PC-9 (cell line): ENCODE measurements at regions not wholly inside any gene's neighbourhood (a gene's known extent, or its start where the extent isn't known, plus 50 kb on each side); places are given as distances from the start of the nearest gene placed in this dataset.

ENCODE experiments used
- EZH2 ChIP-seq: fragments of 200-600 bp; sonication (generic); IDR thresholded peaks from 2 replicates; pipeline ENCODE4 v1.8.0; 2017; ENCODE audit warnings: antibody characterized with exemption, low read depth
- TF ChIP-seq, protein P1 (sequence below): fragments of 200-600 bp; sonication (generic); conservative IDR thresholded peaks from 2 replicates; pipeline ENCODE4 v1.6.1; 2017; ENCODE audit warnings: mixed run types, antibody characterized with exemption, mild to moderate bottlenecking, moderate library complexity

GRCh38 chr22:25419247-25420113, 145.0 kb upstream of the GRK3 start:
- TF ChIP-seq, protein P1, sequence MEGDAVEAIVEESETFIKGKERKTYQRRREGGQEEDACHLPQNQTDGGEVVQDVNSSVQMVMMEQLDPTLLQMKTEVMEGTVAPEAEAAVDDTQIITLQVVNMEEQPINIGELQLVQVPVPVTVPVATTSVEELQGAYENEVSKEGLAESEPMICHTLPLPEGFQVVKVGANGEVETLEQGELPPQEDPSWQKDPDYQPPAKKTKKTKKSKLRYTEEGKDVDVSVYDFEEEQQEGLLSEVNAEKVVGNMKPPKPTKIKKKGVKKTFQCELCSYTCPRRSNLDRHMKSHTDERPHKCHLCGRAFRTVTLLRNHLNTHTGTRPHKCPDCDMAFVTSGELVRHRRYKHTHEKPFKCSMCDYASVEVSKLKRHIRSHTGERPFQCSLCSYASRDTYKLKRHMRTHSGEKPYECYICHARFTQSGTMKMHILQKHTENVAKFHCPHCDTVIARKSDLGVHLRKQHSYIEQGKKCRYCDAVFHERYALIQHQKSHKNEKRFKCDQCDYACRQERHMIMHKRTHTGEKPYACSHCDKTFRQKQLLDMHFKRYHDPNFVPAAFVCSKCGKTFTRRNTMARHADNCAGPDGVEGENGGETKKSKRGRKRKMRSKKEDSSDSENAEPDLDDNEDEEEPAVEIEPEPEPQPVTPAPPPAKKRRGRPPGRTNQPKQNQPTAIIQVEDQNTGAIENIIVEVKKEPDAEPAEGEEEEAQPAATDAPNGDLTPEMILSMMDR = no peak
- TF ChIP-seq EZH2 = no peak
